Stimulated activated CD4-positive, alpha-beta T cell treated with anti-CD3 and anti-CD28 coated beads, Interleukin-4, amount 100 ng/mL, for 24 hours (primary cell): ENCODE measurements at regions not wholly inside any gene's neighbourhood (a gene's known extent, or its start where the extent isn't known, plus 50 kb on each side); places are given as distances from the start of the nearest gene placed in this dataset.
"Not testable (repeated sequence)": the region's sequence is repeated elsewhere in the genome, so short reads cannot be mapped to it uniquely, and the experiment has no call there.

Experiments
- DNase-seq: peaks from one replicate; pipeline ENCODE4 v3.0.0-alpha.2; 2020

DNA sequence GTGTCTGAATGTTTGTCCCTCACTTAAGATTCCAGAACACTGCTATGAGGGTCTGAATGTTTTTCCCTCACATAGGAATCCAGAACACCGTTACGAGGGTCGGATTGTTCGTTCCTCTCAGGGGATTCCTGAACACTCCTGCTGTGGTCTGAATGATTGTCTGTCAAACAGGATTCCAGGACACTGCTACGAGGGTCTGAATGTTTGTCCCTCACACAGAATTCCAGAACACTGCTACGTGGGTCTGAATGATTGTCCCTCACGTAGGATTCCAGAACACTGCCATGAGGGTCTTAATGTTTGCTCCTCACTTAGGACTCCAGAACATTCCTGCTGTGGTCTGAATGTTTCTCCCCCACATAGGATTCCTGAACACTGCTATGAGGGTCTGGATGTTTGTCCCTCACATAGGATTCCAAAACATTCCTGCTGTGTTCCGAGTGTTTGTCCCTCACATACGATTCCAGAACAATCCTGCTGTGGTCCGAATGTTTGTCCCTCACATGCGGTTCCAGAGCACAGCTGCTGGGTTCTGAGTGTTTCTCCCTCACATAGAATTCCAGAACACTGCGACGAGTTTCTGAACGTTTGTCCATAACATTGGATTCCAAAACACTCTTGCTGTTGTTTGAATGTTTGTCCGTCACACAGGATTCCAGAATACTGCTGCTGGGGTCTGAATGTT, 199.5 kb downstream of the FOXD4L6 start:
- DNase-seq: no peak

DNA sequence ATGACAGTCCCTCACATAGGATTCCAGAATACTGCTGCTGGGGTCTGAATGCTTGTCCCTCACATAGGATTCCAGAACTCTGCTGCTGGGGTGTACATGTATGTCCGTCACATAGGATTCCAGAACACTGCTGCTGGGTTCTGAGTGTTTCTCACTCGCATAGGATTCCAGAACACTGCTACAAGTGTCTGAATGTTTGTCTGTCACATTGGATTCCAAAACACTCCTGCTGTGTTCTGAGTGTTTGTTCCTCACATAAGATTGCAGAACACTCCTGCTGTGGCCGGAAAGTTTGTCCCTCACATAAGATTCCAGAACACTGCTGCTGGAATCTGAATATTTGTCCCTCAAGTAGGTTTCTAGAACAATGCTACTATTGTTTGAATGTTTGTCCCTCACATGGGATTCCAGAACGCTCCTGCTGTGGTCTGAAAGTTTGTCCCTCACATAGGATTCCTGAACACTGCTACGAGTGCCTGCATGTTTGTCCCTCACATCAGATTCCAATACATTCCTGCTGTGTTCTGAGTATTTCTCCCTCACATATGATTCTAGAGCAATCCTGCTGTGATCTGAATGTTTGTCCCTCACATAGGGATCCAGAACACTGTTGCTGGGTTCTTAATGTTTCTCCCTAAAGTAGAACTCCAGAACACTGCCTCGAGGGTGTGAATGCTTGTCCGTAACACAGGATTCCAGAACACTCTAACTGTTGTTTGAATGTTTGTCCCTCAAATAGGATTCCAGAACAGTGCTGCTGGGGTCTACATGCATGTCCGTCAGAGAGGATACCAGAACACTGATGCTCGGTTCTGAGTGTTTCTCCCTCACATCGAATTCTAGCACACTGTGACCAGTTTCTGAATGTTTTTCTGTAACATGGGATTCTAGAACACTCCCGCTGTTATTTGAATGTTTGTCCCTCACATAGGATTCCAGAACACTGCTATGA, 200.4 kb downstream of the FOXD4L6 start:
- DNase-seq: no peak

DNA sequence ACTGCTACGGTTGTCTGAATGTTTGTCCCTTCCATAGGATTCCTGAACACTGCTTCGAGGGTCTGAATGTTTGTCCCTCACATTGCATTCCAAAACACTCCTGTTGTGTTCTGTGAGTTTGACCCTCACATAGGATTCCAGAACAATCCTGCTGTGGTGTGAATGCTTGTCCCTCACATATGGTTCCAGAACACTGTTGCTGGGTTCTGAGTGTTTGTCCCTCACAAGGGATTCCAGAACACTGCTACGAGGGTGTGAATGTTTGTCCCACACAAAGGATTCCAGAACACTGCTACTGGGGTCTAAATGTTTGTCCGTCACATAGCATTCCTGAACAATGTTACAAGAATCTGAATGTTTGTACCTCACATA, 201.2 kb downstream of the FOXD4L6 start:
- DNase-seq: no peak

DNA sequence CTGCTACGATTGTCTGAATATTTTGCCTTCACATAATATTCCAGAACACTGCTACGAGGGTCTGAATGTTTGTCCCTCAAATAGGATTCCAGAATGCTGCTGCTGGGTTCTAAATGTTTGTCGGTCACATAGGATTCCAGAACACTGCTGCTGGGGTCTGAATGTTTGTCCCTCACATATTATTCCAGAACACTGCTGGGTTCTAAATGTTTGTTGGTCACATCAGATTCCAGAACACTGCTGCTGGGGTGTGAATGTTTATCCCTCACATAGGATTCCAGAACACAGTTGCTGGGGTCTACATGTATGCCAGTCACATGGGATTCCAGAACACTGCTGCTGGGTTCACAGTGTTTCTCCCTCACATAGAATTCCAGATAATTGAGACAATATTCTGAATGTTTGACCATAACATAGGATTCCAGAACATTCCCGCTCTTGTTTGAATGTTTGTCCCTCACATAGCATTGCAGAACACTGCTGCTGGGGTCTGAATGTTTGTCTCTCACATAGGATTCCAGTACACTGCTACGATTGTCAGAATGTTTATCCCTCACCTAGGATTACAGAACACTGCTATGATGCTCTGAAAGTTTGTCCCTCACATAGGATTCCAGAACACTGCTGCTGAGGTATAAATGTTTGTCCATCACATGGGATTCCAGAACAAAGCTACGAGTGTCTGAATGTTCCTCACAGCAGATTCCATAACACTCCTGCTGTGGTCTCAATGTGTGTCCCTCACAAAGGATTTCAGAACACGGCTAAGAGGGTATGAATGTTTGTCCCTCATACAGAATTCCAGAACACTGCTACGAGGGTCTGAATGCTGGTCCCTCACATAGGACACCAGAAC, 201.8 kb downstream of the FOXD4L6 start:
- no peak for DNase-seq

DNA sequence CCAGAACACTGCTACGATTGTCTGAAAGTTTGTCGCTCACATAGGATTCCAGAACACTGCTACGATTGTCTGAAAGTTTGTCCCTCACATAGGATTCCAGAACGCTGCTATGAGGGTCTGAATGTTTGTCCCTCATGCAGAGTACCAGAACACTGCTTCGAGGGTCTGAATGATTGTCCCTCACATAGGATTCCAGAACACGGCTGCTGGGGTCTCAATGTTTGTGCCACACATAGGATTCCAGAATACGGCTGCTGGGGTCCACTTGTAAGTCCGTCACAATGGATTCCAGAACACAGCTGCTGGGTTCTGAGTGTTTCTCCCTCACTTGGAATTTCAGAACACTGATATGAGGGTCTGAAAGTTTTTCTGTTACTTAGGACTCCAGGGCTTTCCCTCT, 203.3 kb downstream of the FOXD4L6 start:
- no peak for DNase-seq

DNA sequence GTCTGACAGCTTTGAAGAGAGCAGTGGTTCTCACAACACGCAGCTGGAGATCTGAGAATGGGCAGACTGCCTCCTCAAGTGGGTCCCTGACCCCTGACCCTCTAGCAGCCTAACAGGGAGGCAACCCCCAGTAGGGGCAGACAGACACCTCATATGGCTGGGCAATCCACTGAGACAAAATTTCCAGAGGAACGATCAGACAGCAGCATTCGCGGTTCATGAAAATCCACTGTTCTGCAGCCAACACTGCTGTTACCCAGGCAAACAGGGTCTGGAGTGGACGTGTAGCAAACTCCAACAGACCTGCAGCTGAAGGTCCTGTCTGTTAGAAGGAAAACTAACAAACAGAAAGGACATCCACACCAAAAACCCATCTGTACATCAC, 212.1 kb downstream of the FOXD4L6 start:
- DNase-seq: not testable (repeated sequence)

DNA sequence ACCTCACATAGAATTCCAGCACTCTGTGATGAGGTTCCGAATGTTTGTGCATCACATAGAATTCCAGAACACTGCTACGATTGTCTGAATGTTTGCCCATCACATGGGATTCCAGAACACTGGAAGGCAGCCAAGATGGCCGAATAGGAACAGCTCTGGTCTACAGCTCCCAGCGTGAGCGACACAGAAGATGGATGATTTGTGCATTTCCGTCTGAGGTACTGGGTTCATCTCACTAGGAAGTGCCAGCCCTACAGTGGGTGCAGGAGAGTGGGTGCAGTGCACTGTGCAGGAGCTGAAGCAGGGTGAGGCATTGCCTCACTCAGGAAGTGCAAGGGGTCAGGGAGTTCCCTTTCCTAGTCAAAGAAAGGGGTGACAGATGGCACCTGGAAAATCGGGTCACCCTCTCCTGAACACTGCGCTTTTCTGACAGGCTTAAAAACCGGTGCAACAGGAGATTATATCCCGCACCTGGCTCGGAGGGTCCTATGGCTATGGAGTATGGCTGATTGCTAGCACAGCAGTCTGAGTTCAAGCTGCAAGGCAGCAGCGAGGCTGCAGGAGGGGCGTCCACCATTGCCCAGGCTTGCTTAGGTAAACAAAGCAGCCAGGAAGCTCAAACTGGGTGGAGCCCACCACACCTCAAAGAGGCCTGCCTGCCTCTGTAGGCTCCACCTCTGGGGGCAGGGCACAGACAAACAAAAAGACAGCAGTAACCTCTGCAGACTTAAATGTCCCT, 212.7 kb downstream of the FOXD4L6 start:
- DNase-seq: not testable (repeated sequence)

DNA sequence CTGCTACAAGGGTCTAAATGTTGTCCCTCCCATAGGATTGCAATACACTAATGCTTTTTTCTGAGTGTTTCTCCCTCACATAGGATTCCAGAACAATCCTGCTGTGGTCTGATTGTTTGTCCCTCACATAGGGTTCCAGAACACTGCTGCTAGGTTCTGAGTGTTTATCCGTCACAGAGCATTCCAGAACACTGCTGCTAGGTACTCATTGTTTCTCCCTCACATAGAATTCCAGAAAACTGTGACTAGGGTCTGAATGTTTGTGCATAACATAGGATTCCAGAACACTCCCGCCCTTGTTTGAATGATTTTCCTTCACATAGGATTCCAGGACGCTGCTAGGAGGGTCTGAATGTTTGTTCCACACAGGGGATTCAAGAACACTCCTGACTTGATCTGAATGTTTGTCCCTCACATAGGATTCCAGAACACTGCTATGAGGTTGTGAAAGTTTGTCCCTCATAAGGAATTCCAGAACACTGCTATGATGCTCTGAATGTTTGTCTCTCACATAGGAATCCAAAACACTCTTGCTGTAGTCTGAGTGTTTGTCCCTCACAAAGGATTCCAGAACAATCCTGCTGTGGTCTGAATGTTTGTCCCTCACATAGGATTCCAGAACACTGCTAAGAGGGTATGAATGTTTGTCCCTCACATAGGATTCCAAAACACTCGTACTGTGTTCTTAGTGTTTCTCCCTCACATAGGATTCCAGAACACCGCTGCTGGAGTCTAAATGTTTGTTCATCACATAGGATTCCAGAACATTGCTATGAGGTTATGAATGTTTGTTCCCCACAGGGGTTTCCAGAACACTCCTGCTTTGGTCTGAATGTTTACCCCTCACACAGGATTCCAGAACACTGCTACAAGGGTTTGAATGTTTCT, 213.5 kb downstream of the FOXD4L6 start:
- no peak for DNase-seq

DNA sequence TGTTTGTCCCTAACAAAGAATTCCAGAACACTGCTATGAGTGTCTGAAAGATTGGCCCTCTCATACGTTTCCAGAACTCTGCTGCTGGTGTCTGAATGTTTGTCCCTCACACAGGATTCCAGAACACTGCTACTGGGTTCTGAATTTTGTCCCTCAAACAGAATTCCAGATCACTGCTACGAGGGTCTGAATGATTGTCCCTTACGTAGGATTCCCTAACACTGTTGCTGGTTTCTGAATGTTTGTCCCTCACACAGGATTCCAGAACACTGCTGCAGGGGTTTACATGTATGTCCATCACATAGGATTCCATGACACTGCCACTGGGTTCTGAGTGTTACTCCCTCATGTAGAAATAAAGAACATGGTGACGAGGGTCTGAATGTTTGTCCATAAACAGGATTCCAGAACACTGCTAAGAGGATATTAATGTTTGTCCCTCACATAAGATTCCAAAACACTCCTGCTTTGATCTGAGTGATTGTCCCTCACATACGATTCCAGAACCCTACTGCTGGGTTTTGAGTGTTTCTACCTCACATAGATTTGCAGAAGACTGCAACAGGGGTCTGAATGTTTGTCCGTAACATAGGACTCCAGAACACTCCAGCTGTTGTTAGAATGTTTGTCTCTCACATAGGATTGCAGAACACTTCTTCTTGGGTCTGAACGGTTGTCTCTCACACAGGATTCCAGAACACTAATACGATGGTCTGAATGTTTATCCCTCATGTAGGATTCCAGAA, 214.4 kb downstream of the FOXD4L6 start:
- DNase-seq: no peak

DNA sequence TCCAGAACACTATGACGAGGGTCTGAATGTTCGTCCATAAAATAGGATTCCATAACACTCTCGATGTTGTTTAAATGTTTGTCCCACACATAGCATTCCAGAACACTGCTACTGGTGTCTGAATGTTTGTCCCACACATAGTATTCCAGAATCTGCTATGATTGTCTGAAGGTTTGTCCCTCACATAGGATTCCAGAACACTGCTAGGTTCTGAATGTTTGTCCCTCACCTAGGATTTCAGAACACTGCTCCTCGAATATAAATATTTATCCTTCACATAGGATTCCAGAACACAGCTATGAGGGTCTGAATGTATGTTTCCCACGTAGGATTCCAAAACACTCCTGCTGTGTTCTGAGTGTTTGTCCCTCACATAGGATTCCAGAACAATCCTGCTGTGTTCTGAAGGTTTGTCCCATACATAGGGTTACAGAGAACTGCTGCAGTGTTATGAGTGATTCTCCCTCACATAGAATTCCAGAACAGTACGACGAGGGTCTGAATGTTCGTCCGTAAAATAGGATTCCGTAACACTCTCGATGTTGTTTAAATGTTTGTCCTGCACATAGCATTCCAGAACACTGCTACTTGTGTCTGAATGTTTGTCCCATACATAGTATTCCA, 215.3 kb downstream of the FOXD4L6 start:
- DNase-seq: no peak

DNA sequence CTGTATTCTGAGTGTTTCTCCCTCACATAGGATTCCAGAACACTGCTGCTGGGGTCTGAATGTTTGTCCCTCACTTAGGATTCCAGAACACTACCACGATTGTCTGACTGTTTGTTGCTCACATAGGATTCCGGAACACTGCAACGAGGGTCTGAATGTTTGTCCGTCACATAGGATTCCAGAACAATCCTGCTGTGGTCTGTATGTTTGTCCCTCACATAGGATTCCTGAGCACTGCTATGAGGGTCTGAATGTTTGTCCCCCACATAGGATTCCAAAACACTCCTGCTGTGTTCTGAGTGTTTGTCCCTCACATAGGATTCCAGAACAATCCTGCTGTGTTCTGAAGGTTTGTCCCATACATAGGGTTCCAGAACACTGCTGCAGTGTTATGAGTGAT, 215.8 kb downstream of the FOXD4L6 start:
- DNase-seq: not testable (repeated sequence)

DNA sequence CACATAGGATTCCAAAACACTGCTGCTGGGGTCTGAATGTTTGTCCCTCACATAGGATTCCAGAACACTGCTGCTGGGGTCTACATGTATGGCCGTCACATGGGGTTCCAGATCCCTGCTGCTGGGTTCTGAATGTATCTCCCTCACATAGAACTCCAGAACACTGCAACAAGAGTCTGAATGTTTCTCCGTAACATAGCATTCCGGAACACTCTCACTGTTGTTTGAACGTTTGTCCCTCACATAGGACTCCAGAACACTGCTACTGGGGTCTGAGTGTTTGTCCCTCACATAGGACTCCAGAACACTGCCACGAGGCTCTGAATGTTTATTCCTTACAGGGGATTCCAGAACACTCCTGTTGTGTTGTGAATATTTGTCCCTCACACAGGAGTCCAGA, 216.8 kb downstream of the FOXD4L6 start:
- DNase-seq: no peak

DNA sequence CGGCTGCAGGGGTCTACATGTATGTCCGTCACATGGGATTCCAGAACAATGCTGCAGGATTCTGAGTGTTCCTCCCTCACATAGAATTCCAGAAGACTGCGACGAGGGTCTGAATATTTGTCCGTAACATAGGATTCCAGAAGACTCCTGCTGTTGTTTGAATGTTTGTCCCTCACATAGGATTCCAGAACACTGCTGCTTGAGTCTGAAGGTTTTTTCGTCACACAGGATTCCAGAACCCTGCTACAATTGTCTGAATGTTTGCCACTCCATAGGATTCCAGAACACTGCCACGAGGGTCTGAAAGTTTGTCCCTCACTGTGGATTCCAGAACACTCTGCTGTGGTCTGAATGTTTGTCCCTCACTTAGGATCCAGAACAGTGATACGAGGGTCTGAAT, 217.5 kb downstream of the FOXD4L6 start:
- DNase-seq: not testable (repeated sequence)

DNA sequence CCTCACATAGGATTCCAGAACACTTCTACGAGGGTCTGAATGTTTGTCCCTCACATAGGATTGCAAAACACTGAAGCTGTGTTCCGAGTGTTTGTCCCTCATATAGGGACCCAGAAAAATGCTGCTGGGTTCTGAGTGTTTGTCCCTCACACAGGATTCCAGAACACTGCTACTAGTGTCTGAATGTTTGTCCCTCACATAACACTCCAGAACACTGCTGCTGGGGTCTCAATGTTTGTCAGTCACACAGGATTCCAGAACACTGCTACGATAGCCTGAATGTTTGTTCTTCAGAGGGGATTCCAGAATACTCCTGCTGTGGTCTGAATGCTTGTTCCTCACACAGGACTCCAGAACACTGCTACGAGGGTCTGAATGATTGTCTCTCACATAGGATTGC, 218.7 kb downstream of the FOXD4L6 start:
- DNase-seq: no peak

DNA sequence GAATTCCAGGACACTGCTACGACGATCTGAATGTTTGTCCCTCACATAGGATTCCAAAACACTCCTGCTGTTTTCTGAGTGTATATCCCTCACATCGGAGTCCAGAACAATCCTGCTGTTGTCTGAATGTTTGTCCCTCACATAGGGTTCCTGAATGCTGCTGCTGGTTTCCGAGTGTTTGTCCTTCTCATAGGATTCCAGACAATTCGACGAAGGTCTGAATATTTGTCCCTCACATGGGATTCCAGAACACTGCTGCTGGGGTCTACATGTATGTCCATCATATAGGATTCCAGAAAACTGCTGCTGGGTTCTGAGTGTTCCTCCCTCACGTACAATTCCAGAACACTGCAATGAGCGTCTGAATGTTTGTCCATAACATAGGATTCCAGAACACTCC, 219.4 kb downstream of the FOXD4L6 start:
- DNase-seq: not testable (repeated sequence)

DNA sequence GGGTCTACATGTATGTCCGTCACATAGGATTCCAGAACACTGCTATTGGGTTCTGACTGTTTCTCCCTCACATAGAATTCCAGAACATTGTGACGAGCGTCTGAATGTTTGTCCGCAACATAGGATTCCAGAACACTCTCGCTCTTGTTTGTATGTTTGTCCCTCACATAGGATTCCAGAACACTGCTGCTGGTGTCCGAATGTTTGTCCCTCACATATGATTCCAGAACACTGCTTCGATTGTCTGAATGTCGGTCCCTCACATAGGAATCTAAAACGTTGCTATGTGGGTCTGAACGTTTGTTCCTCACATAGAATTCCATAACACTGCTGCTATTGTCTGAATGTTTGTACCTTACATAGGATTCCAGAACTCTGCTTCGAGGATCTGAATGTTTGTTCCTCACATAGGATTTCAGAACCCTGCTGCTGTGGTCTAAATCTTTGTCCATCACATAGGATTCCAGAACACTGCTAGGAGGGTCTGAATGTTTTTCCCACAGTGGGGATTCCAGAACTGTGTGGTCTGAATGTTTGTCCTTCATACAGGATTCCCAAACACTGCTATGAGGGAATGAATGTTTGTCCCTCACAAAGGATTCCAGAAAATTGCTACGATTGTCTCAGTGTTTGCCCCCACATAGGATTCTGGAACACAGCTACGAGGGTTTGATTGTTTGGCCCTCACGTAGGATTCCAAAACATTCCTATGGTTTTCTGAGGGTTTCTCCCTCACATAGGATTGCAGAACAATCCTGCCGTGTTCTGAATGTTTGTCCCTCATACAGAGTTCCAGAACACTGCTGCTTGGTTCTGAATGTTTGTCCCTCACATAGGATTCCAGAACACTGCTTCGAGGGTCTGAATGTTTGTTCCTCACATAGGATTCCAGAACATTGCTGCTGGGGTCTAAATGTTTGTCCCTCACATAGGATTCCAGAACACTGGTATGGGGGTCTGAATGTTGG, 220.5 kb downstream of the FOXD4L6 start:
- DNase-seq: no peak

DNA sequence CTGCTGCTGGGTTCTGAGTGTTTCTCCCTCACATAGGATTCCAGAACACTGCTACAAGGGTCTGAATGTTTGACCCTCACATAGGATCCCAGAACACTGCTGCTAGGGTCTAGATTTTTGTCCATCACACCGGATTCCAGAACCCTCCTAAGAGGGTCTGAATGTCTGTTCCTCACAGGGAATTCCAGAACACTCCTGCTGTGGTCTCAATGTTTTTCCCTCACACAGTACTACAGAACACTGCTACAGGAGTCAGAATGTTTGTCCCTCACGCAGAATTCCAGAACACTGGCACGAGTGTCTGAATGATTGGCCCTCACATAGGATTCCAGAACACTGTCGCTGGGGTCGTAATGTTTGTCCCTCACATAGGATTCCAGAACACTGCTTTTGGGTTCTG, 221.6 kb downstream of the FOXD4L6 start:
- not testable (repeated sequence) for DNase-seq

DNA sequence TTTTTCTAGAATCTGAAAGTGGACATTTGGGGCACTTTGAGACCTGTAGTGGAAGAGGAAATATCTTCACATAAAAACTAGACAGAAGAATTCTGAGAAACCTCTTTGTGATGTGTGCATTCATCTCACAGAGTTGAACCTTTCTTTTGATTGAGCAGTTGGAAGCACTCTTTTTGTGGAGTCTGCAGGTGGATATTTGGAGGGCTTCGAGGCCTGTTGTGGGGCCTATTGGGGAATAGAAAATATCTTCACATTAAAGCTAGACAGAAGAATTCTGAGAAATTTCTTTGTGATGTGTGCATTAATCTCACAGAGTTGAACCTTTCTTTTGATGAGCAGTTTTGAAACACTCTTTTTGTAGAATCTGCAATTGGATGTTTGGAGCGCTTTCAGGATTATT, 236.2 kb downstream of the FOXD4L6 start:
- not testable (repeated sequence) for DNase-seq

DNA sequence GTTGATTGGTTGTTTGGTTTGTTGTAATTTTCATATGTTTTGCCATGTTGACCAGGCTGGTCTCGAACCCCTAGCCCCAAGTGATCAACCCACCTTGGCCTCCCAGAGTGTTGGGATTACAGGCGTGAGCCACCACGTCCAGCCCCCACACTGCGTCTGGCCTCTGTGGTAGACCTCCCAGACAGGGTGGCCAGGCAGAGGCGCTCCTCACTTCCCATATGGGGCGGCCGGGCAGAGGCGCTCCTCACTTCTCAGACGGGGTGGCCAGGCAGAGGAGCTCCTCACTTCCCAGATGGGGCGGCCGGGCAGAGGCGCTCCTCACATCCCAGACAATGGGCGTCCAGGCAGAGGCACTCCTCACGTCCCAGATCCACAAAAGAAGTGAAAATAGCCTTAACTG, 242.6 kb downstream of the FOXD4L6 start:
- DNase-seq: not testable (repeated sequence)
